ENCODE measurements at regions not wholly inside any gene's neighbourhood (a gene's known extent, or its start where the extent isn't known, plus 50 kb on each side); places are given as distances from the start of the nearest gene placed in this dataset.

DNA sequence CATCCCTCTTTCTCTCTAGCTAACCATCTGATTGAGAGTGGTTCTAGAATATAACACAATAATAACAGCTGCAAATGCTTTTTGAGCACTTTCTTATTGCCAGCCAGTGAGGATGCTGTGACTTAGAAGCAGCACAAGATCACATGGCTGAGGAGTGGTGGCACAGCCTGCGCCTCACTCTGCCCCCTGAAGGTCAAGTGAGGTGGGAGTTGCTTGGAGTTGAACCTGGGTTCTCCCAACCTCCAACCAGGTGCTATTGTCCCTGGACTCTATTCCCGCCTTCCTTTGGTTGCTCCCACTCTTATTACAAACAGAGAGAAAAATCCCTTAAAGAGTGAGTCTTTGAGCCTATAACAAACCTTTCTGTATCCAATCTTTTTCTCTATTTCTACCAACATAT, 280.3 kb upstream of the PODXL start:
- no peaks in the 10 kb centered on the region for H3K9me1 ChIP-seq (ENCODE audit: control insufficient read depth, extremely low read depth, insufficient read depth, low read length)
- no peak overlapping the region for H3K4me2 ChIP-seq (ENCODE audit: control insufficient read depth, extremely low read depth, insufficient read depth, low read depth, low read length)
- no peak overlapping the region for H3K4me3 ChIP-seq (ENCODE audit: control insufficient read depth in 2 of 3, extremely low read depth in 1 of 3, insufficient read depth in 2 of 3, low read depth in 1 of 3, low read length in 3 of 3)
- H3K9me3 ChIP-seq (ENCODE audit: control insufficient read depth, low read depth, low read length), result no peaks in the 10 kb centered on the region
- peaks cover 25% of the 10 kb centered on the region for H3K27me3 ChIP-seq (ENCODE audit: control insufficient read depth, extremely low read depth, insufficient read depth, low read length)
- H3K36me3 ChIP-seq (ENCODE audit: control insufficient read depth in 2 of 2, extremely low read depth in 1 of 2, insufficient read depth in 2 of 2, low read length in 2 of 2), result no peaks in the 10 kb centered on the region
- no peak for FAIRE-seq
- no peak overlapping the region for H3K9ac ChIP-seq (ENCODE audit: control insufficient read depth, extremely low read depth, insufficient read depth, low read length)
- no peak overlapping the region for H2AFZ ChIP-seq (ENCODE audit: control insufficient read depth, low read length)
- no peak for DNase-seq (ENCODE audit: low read depth, low spot score)
- H4K20me1 ChIP-seq (ENCODE audit: control insufficient read depth, extremely low read depth, insufficient read depth, low read length), result no peaks in the 10 kb centered on the region
- no peaks in the 10 kb centered on the region for H3K79me2 ChIP-seq (ENCODE audit: control insufficient read depth, insufficient read depth, low read length)
- TF ChIP-seq, protein P1, sequence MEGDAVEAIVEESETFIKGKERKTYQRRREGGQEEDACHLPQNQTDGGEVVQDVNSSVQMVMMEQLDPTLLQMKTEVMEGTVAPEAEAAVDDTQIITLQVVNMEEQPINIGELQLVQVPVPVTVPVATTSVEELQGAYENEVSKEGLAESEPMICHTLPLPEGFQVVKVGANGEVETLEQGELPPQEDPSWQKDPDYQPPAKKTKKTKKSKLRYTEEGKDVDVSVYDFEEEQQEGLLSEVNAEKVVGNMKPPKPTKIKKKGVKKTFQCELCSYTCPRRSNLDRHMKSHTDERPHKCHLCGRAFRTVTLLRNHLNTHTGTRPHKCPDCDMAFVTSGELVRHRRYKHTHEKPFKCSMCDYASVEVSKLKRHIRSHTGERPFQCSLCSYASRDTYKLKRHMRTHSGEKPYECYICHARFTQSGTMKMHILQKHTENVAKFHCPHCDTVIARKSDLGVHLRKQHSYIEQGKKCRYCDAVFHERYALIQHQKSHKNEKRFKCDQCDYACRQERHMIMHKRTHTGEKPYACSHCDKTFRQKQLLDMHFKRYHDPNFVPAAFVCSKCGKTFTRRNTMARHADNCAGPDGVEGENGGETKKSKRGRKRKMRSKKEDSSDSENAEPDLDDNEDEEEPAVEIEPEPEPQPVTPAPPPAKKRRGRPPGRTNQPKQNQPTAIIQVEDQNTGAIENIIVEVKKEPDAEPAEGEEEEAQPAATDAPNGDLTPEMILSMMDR (optimal IDR thresholded peaks at IDR 0.05 in 1 of 3, IDR thresholded peaks at IDR 0.05 in 1 of 3, conservative IDR thresholded peaks at IDR 0.05 in 1 of 3; ENCODE audit: extremely low read depth in 1 of 3, insufficient read depth in 2 of 3, low read length in 3 of 3), result peak in 1 of 3 experiments; percentile 25
- no peak for TF ChIP-seq EZH2 (IDR thresholded peaks at IDR 0.05; ENCODE audit: low read length)
- dilution Hi-C loops (cut with MboI; ENCODE audit: extremely low pct_ligation_motif_present, low sequenced_read_pairs), result no loop called here
- H3K27ac ChIP-seq (ENCODE audit: control insufficient read depth, insufficient read depth, low read length), result no peak overlapping the region
- H3K4me1 ChIP-seq (ENCODE audit: control insufficient read depth, extremely low read depth, insufficient read depth, low read length), result no peaks in the 10 kb centered on the region

DNA sequence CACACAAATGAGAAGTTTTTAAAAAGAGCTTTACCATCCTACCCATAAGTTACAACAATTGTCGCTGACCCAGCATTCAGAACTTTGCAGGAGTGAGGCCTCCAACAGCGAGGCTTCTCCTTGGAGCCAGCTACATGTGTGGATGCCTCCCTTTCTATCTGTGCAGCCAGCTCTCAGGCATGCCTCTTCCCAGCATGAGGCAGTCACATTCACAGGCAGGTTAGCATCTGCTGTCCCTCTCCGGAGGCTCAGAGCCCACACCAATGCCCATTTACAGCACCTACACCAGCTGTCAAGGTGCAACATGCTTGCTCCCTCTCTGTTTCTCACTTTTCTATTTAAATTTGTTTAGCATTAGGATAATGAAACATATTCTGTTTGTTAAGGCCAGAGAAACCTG, 278.7 kb upstream of the PODXL start:
- DNase-seq (ENCODE audit: low read depth, low spot score) (no peak), FAIRE-seq (no peak)
- H3K36me3 ChIP-seq (ENCODE audit: control insufficient read depth in 2 of 2, extremely low read depth in 1 of 2, insufficient read depth in 2 of 2, low read length in 2 of 2), result no peaks in the 10 kb centered on the region
- no peaks in the 10 kb centered on the region for H3K9me3 ChIP-seq (ENCODE audit: control insufficient read depth, low read depth, low read length)
- TF ChIP-seq, protein P1 (optimal IDR thresholded peaks at IDR 0.05 in 1 of 3, IDR thresholded peaks at IDR 0.05 in 1 of 3, conservative IDR thresholded peaks at IDR 0.05 in 1 of 3; ENCODE audit: extremely low read depth in 1 of 3, insufficient read depth in 2 of 3, low read length in 3 of 3), result no peak
- no peak for TF ChIP-seq EZH2 (IDR thresholded peaks at IDR 0.05; ENCODE audit: low read length)
- no peak overlapping the region for H3K4me3 ChIP-seq (ENCODE audit: control insufficient read depth in 2 of 3, extremely low read depth in 1 of 3, insufficient read depth in 2 of 3, low read depth in 1 of 3, low read length in 3 of 3)
- no peak overlapping the region for H2AFZ ChIP-seq (ENCODE audit: control insufficient read depth, low read length)
- H3K4me2 ChIP-seq (ENCODE audit: control insufficient read depth, extremely low read depth, insufficient read depth, low read depth, low read length), result no peak overlapping the region
- no peaks in the 10 kb centered on the region for H3K4me1 ChIP-seq (ENCODE audit: control insufficient read depth, extremely low read depth, insufficient read depth, low read length)
- no peak overlapping the region for H3K9ac ChIP-seq (ENCODE audit: control insufficient read depth, extremely low read depth, insufficient read depth, low read length)
- H3K9me1 ChIP-seq (ENCODE audit: control insufficient read depth, extremely low read depth, insufficient read depth, low read length), result no peaks in the 10 kb centered on the region
- H3K79me2 ChIP-seq (ENCODE audit: control insufficient read depth, insufficient read depth, low read length), result no peaks in the 10 kb centered on the region
- H3K27ac ChIP-seq (ENCODE audit: control insufficient read depth, insufficient read depth, low read length), result no peak overlapping the region
- no peaks in the 10 kb centered on the region for H4K20me1 ChIP-seq (ENCODE audit: control insufficient read depth, extremely low read depth, insufficient read depth, low read length)
- peaks cover 33% of the 10 kb centered on the region for H3K27me3 ChIP-seq (ENCODE audit: control insufficient read depth, extremely low read depth, insufficient read depth, low read length)
- dilution Hi-C loops (cut with MboI; ENCODE audit: extremely low pct_ligation_motif_present, low sequenced_read_pairs), result no loop called here
